Panc1 (cell line): ENCODE measurements at regions not wholly inside any gene's neighbourhood (a gene's known extent, or its start where the extent isn't known, plus 50 kb on each side); places are given as distances from the start of the nearest gene placed in this dataset.

Source experiments
- ATAC-seq: fragments of 200-7000 bp; cut with Tn5 transposase; 2 replicates; pipeline ENCODE4 v1.9.1; 2020; ENCODE audit warnings: mild to moderate bottlenecking, moderate library complexity
- BruUV-seq: library from RNA; stranded (reverse); fragments of 400-500 nt; replicated peaks from 2 replicates; lab custom pipeline; 2021; lab: Mats Ljungman, UMichigan
- CTCF ChIA-PET: fragments of 300-600 bp; sonication (Branson Sonifier 250); formaldehyde crosslinking; loops from one replicate; lab custom pipeline; 2022; ENCODE audit warnings: antibody characterized with exemption; lab: Charles Lee
- POLR2A ChIA-PET: fragments of 300-600 bp; sonication (Branson Sonifier 250); formaldehyde crosslinking; loops from one replicate; lab custom pipeline; 2022; ENCODE audit warnings: antibody characterized with exemption; lab: Charles Lee
- DNase-seq: peaks from one replicate; pipeline ENCODE4 v3.0.0-alpha.2; 2010; ENCODE audit warnings: low read depth, low spot score
- H3K27ac ChIP-seq: 2 replicates; pipeline ENCODE4 v1.5.1; 2011; ENCODE audit warnings: mild to moderate bottlenecking, low read length, inconsistent platforms
- H3K27me3 ChIP-seq: fragments of 200-500 bp; sonication (Bioruptor generic); 2 replicates; pipeline ENCODE4 v1.6.0; 2014; ENCODE audit warnings: low read length, inconsistent platforms; ENCODE audit not compliant: control insufficient read depth, insufficient read depth
- H3K36me3 ChIP-seq: fragments of 200-500 bp; sonication (Bioruptor generic); 2 replicates; pipeline ENCODE4 v1.5.1; 2014; ENCODE audit warnings: inconsistent platforms, mild to moderate bottlenecking, low read length, moderate library complexity; ENCODE audit not compliant: control insufficient read depth, insufficient read depth
- H3K4me1 ChIP-seq: 2 replicates; pipeline ENCODE4 v1.5.1; 2011; ENCODE audit warnings: inconsistent platforms, mild to moderate bottlenecking, low read length, moderate library complexity; ENCODE audit not compliant: control insufficient read depth, insufficient read depth
- H3K4me3 ChIP-seq, 2 experiments: 2 replicates each; pipeline ENCODE4 v1.5.1; 2011 to 2012; ENCODE audit warnings: low read depth in 2 of 2, low read length in 2 of 2, mild to moderate bottlenecking in 2 of 2, inconsistent platforms in 1 of 2, moderate library complexity in 1 of 2
- H3K9me3 ChIP-seq: fragments of 200-500 bp; sonication (Bioruptor generic); 2 replicates; pipeline ENCODE4 v1.5.1; 2014; ENCODE audit warnings: low read depth, mild to moderate bottlenecking, inconsistent platforms, low read length, moderate library complexity; ENCODE audit not compliant: control insufficient read depth, insufficient read depth
- POLR2AphosphoS5 ChIP-seq: IDR thresholded peaks from 2 replicates; pipeline ENCODE4 v1.6.1; 2012; ENCODE audit warnings: mild to moderate bottlenecking, low read depth, low read length, moderate library complexity
- SIN3A ChIP-seq: IDR thresholded peaks from 2 replicates; pipeline ENCODE4 v1.6.1; 2012; ENCODE audit warnings: low read depth, mild to moderate bottlenecking, low read length, moderate library complexity, borderline replicate concordance; ENCODE audit not compliant: insufficient read depth
- TCF7L2 ChIP-seq: IDR thresholded peaks from 2 replicates; pipeline ENCODE4 v1.6.1; 2011; ENCODE audit warnings: mild to moderate bottlenecking, low read depth, low read length, inconsistent platforms
- in situ Hi-C: cut with HindIII; loops from 2 replicates; pipeline ENCODE4 v1.10.0; 2016; ENCODE audit warnings: low sequenced_read_pairs, low pct_unique_long_range_greater_than_20kb
- intact Hi-C: fragments of 100-400 bp; cut with micrococcal nuclease; formaldehyde crosslinking; loops from one replicate; pipeline ENCODE4 v1.10.0; 2022; ENCODE audit not compliant: unreplicated experiment
- TF ChIP-seq, protein P1 (sequence below), 2 experiments: IDR thresholded peaks; 2 replicates each; pipeline ENCODE4 v1.6.1; 2011 to 2012; ENCODE audit warnings: low read depth in 2 of 2, control low read depth in 1 of 2, low read length in 1 of 2, mild to moderate bottlenecking in 1 of 2, moderate library complexity in 1 of 2; ENCODE audit not compliant: insufficient read depth in 1 of 2
- TF ChIP-seq, protein P2 (sequence below): fragments of 450-650 bp; IDR thresholded peaks from 2 replicates; pipeline ENCODE4 v1.5.1; 2017; ENCODE audit warnings: mild to moderate bottlenecking

GRCh38 chr10:62662486-62662885 lies 142.0 kb upstream of the ADO start:
- Histone ChIP-seq H3K9me3 (no peaks in the 10 kb centered on the region), H3K36me3 (no peaks in the 10 kb centered on the region), H3K27ac (no peak overlapping the region), H3K4me1 (no peaks in the 10 kb centered on the region), H3K27me3 (peaks cover 6% of the 10 kb centered on the region), H3K4me3 (no peak overlapping the region)
- in situ Hi-C loops (no loop called here), intact Hi-C loops (no loop called here)
- TF ChIP-seq TCF7L2 (no peak), SIN3A (no peak), POLR2AphosphoS5 (no peak)
- TF ChIP-seq, protein P1, sequence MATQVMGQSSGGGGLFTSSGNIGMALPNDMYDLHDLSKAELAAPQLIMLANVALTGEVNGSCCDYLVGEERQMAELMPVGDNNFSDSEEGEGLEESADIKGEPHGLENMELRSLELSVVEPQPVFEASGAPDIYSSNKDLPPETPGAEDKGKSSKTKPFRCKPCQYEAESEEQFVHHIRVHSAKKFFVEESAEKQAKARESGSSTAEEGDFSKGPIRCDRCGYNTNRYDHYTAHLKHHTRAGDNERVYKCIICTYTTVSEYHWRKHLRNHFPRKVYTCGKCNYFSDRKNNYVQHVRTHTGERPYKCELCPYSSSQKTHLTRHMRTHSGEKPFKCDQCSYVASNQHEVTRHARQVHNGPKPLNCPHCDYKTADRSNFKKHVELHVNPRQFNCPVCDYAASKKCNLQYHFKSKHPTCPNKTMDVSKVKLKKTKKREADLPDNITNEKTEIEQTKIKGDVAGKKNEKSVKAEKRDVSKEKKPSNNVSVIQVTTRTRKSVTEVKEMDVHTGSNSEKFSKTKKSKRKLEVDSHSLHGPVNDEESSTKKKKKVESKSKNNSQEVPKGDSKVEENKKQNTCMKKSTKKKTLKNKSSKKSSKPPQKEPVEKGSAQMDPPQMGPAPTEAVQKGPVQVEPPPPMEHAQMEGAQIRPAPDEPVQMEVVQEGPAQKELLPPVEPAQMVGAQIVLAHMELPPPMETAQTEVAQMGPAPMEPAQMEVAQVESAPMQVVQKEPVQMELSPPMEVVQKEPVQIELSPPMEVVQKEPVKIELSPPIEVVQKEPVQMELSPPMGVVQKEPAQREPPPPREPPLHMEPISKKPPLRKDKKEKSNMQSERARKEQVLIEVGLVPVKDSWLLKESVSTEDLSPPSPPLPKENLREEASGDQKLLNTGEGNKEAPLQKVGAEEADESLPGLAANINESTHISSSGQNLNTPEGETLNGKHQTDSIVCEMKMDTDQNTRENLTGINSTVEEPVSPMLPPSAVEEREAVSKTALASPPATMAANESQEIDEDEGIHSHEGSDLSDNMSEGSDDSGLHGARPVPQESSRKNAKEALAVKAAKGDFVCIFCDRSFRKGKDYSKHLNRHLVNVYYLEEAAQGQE (IDR thresholded peaks at IDR 0.05; ENCODE audit: insufficient read depth in 1 of 2, low read depth in 2 of 2, low read length in 1 of 2): no peak
- TF ChIP-seq, protein P2, sequence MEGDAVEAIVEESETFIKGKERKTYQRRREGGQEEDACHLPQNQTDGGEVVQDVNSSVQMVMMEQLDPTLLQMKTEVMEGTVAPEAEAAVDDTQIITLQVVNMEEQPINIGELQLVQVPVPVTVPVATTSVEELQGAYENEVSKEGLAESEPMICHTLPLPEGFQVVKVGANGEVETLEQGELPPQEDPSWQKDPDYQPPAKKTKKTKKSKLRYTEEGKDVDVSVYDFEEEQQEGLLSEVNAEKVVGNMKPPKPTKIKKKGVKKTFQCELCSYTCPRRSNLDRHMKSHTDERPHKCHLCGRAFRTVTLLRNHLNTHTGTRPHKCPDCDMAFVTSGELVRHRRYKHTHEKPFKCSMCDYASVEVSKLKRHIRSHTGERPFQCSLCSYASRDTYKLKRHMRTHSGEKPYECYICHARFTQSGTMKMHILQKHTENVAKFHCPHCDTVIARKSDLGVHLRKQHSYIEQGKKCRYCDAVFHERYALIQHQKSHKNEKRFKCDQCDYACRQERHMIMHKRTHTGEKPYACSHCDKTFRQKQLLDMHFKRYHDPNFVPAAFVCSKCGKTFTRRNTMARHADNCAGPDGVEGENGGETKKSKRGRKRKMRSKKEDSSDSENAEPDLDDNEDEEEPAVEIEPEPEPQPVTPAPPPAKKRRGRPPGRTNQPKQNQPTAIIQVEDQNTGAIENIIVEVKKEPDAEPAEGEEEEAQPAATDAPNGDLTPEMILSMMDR: no peak
- ATAC-seq (no peak), DNase-seq (no peak)
- ChIA-PET POLR2A (no interaction called here), CTCF (no interaction called here)
- no TSS peak for BruUV-seq

DNA sequence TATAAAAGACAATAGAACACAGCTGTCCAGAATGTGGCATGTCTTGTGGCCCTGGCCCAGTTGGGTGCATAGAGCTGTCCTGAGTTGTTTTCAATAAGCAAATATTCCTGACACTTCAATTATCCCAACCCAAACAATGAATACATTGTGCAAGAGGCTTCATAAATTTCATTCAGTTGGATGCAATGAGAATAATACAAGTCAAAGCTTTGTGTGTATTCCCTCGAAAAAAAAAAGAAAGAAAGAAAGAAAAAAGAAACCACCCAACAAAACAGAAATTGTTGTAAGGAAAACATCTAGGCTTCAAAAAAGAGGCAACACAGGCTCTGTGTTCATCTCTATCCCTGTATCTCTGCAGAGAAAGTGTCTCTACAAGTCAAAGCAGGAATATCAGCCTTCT lies 138.7 kb upstream of the ADO start:
- H3K9me3 ChIP-seq: no peaks in the 10 kb centered on the region
- DNase-seq (no peak), ATAC-seq (no peak)
- BruUV-seq: no TSS peak
- H3K27me3 ChIP-seq: peaks cover 6% of the 10 kb centered on the region
- no peaks in the 10 kb centered on the region for H3K36me3 ChIP-seq
- in situ Hi-C loops: no loop called here
- ChIA-PET CTCF (no interaction called here), POLR2A (no interaction called here)
- no peak overlapping the region for H3K4me3 ChIP-seq
- no peak overlapping the region for H3K27ac ChIP-seq
- H3K4me1 ChIP-seq: no peaks in the 10 kb centered on the region
- TF ChIP-seq, protein P1 (IDR thresholded peaks at IDR 0.05; ENCODE audit: insufficient read depth in 1 of 2, low read depth in 2 of 2, low read length in 1 of 2): no peak
- no peak for TF ChIP-seq TCF7L2
- TF ChIP-seq, protein P2: no peak
- intact Hi-C loops: no loop called here
